ENCODE measurements at regions not wholly inside any gene's neighbourhood (a gene's known extent, or its start where the extent isn't known, plus 50 kb on each side); places are given as distances from the start of the nearest gene placed in this dataset.

GRCh38 chr13:99911965-99912566, 59.5 kb downstream of the ZIC5 start:
- H3K27me3 ChIP-seq (replicated peaks), result peaks cover 91% of the 10 kb centered on the region
- H3K9me3 ChIP-seq (replicated peaks), result peaks cover under 1% of the 10 kb centered on the region
- no peak overlapping the region for H3K27ac ChIP-seq
- no peak overlapping the region for H3K4me3 ChIP-seq
- no peaks in the 10 kb centered on the region for H3K36me3 ChIP-seq
- DNase-seq (ENCODE audit: low read depth in 1 of 2, low spot score in 2 of 2), result no peak
- no peaks in the 10 kb centered on the region for H3K4me1 ChIP-seq (replicated peaks)

- Histone ChIP-seq H3K36me3 (no peaks in the 10 kb centered on the region), H3K9me3 (replicated peaks) (peaks cover 4% of the 10 kb centered on the region), H3K27ac (no peak overlapping the region), H3K27me3 (replicated peaks) (peaks cover 94% of the 10 kb centered on the region), H3K4me1 (replicated peaks) (no peaks in the 10 kb centered on the region), H3K4me3 (no peak overlapping the region)
- DNase-seq (ENCODE audit: low read depth in 1 of 2, low spot score in 2 of 2), result peak in 1 of 2 experiments; percentile 63
Observed at GRCh38 chr13:99911069-99911964, 60.2 kb downstream of the ZIC5 start.

- H3K9me3 ChIP-seq (replicated peaks), result peaks cover 4% of the 10 kb centered on the region
- H3K36me3 ChIP-seq, result no peaks in the 10 kb centered on the region
- H3K4me3 ChIP-seq, result no peak overlapping the region
- no peak for DNase-seq (ENCODE audit: low read depth in 1 of 2, low spot score in 2 of 2)
- H3K27ac ChIP-seq, result no peak overlapping the region
- H3K27me3 ChIP-seq (replicated peaks), result peaks cover 93% of the 10 kb centered on the region
- H3K4me1 ChIP-seq (replicated peaks), result no peaks in the 10 kb centered on the region
Observed at GRCh38 chr13:99909836-99910619, 61.5 kb downstream of the ZIC5 start.

DNA sequence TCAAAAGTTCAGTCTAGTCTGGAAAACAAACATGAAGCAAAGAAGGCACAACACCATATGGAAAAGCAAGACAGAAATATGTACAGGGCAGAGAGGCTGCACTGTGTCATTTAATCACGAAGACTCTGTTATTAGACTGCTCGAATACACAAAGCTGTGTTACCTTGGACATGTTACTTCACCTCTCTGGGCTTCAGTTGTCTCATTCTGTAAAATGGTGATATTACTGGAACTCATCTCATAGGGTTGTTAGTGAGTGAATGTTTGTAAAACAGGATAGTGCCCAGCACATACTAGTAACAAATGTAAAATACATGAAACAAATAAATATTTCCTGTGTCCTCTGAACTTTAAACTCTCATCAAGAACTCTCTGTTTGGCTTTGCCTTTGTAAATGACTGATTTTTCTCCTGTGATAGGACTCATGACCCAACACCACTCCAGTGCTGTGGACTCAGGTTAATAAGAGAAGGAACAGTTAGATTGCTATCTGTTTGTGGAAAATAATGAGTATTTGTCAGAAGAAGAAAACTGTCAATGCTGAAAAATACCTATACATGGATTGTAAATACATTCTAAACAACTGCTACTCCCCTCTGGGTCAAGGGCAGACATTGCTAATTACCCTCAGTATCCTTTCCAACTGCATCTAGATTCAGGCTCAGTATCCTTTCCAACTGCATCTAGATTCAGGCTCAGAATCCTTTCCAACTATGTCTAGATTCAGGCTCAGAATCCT, 62.3 kb downstream of the ZIC5 start:
- Histone ChIP-seq H3K27me3 (replicated peaks) (peaks cover 93% of the 10 kb centered on the region), H3K27ac (no peak overlapping the region), H3K4me3 (no peak overlapping the region), H3K9me3 (replicated peaks) (peaks cover 4% of the 10 kb centered on the region), H3K36me3 (no peaks in the 10 kb centered on the region), H3K4me1 (replicated peaks) (no peaks in the 10 kb centered on the region)
- no peak for DNase-seq (ENCODE audit: low read depth in 1 of 2, low spot score in 2 of 2)

DNA sequence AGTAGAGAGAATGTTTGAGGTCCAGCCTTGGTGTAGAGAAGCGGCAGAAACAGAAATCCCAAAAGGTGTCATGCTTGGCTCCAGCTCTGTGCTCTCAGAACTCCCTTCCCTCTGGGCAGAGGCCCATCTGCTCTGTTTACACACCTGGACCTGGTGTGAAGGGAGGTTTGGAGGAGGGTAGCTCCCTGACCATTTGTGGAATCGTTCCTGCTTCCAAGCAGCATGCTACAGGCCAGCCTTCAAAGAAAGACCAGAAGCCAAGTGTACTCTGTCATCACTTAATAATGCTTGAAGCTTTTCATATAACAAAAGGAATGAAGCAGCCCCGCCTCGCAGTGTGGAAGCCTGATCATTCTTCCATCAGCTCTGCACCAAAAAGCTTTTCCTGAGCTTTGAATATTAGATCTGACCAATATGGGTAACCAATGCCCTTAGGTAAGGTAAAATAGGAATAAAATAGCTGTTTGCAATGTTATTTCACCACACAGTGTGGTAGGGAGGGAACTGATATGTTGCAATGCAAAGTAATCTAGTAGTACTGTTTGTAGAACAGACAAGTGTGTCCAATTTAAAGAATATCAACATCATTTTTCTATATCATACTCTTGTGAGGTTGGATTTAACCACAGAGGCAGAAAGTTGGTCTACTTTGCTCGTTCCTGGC, 63.3 kb downstream of the ZIC5 start:
- Histone ChIP-seq H3K27ac (no peak overlapping the region), H3K36me3 (no peaks in the 10 kb centered on the region), H3K4me3 (no peak overlapping the region), H3K27me3 (replicated peaks) (peaks cover 93% of the 10 kb centered on the region), H3K4me1 (replicated peaks) (no peaks in the 10 kb centered on the region), H3K9me3 (replicated peaks) (peaks cover 4% of the 10 kb centered on the region)
- no peak for DNase-seq (ENCODE audit: low read depth in 1 of 2, low spot score in 2 of 2)

- Histone ChIP-seq H3K27ac (no peak overlapping the region), H3K9me3 (replicated peaks) (peaks cover 4% of the 10 kb centered on the region), H3K36me3 (no peaks in the 10 kb centered on the region), H3K27me3 (replicated peaks) (peaks cover 93% of the 10 kb centered on the region), H3K4me1 (replicated peaks) (no peaks in the 10 kb centered on the region), H3K4me3 (no peak overlapping the region)
- no peak for DNase-seq (ENCODE audit: low read depth in 1 of 2, low spot score in 2 of 2)
Observed at GRCh38 chr13:99907627-99908026, 63.9 kb downstream of the ZIC5 start.

GRCh38 chr13:99907038-99907437, 64.5 kb downstream of the ZIC5 start:
- Histone ChIP-seq H3K27ac (no peak overlapping the region), H3K9me3 (replicated peaks) (peaks cover 4% of the 10 kb centered on the region), H3K4me1 (replicated peaks) (no peaks in the 10 kb centered on the region), H3K36me3 (no peaks in the 10 kb centered on the region), H3K27me3 (replicated peaks) (peaks cover 93% of the 10 kb centered on the region), H3K4me3 (no peak overlapping the region)
- DNase-seq (ENCODE audit: low read depth in 1 of 2, low spot score in 2 of 2), result no peak

- Histone ChIP-seq H3K27ac (no peak overlapping the region), H3K27me3 (replicated peaks) (peaks cover 91% of the 10 kb centered on the region), H3K9me3 (replicated peaks) (peaks cover 4% of the 10 kb centered on the region; the same call in 1 of the 2 replicates)
Observed at GRCh38 chr13:99905814-99906213, 65.8 kb downstream of the ZIC5 start.

DNA sequence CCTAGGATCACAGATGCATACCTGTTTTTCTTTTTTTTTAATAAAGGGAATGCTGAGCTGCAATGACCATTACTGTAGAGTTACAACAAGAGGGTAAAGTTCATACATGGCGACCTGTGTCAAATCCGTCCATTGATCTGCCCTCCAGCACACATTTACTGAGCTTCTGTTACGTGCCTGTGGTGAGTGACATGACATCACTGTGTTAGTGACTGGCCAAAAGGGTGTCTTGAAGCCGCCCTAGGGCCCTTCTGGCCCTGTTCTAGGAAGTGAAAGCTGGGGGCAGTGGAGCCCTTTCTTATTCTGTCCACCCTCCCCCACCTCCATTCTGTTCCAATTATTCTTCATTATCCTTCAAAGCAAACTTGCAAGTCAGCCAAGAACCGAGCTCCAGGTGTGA, 66.3 kb downstream of the ZIC5 start:
- Histone ChIP-seq H3K9me3 (replicated peaks) (peaks cover 4% of the 10 kb centered on the region; the same call in 1 of the 2 replicates), H3K27me3 (replicated peaks) (peaks cover 90% of the 10 kb centered on the region), H3K4me3 (no peak overlapping the region), H3K27ac (no peak overlapping the region), H3K4me1 (replicated peaks) (no peaks in the 10 kb centered on the region), H3K36me3 (no peaks in the 10 kb centered on the region)
- DNase-seq (ENCODE audit: low read depth in 1 of 2, low spot score in 2 of 2), result no peak

More at GRCh38 chr13:99905814-99906213, 65.8 kb downstream of the ZIC5 start:
- no peaks in the 10 kb centered on the region for H3K4me1 ChIP-seq (replicated peaks)
- no peak overlapping the region for H3K4me3 ChIP-seq
- no peak for DNase-seq (ENCODE audit: low read depth in 1 of 2, low spot score in 2 of 2)
- no peaks in the 10 kb centered on the region for H3K36me3 ChIP-seq

GRCh38 chr13:99903140-99903539, 68.4 kb downstream of the ZIC5 start:
- no peak overlapping the region for H3K27ac ChIP-seq

GRCh38 chr13:99902657-99903056, 68.9 kb downstream of the ZIC5 start:
- H3K4me3 ChIP-seq, result no peak overlapping the region
- no peaks in the 10 kb centered on the region for H3K36me3 ChIP-seq
- no peaks in the 10 kb centered on the region for H3K4me1 ChIP-seq (replicated peaks)
- DNase-seq (ENCODE audit: low read depth in 1 of 2, low spot score in 2 of 2), result no peak
- peaks cover 4% of the 10 kb centered on the region; the same call in 1 of the 2 replicates for H3K9me3 ChIP-seq (replicated peaks)
- H3K27me3 ChIP-seq (replicated peaks), result peaks cover 85% of the 10 kb centered on the region
- no peak overlapping the region for H3K27ac ChIP-seq

More at GRCh38 chr13:99903140-99903539, 68.4 kb downstream of the ZIC5 start:
- H3K36me3 ChIP-seq, result no peaks in the 10 kb centered on the region
- peaks cover 4% of the 10 kb centered on the region; the same call in 1 of the 2 replicates for H3K9me3 ChIP-seq (replicated peaks)
- H3K4me1 ChIP-seq (replicated peaks), result no peaks in the 10 kb centered on the region
- H3K4me3 ChIP-seq, result no peak overlapping the region
- DNase-seq (ENCODE audit: low read depth in 1 of 2, low spot score in 2 of 2), result no peak
- H3K27me3 ChIP-seq (replicated peaks), result peaks cover 85% of the 10 kb centered on the region

GRCh38 chr13:99900960-99901359, 70.6 kb downstream of the ZIC5 start:
- H3K4me1 ChIP-seq (replicated peaks), result no peaks in the 10 kb centered on the region
- no peaks in the 10 kb centered on the region for H3K36me3 ChIP-seq
- H3K27me3 ChIP-seq (replicated peaks), result peaks cover 83% of the 10 kb centered on the region

GRCh38 chr13:99898421-99898820, 73.1 kb downstream of the ZIC5 start:
- Histone ChIP-seq H3K9me3 (replicated peaks) (peaks cover 11% of the 10 kb centered on the region), H3K4me3 (no peak overlapping the region), H3K36me3 (no peaks in the 10 kb centered on the region), H3K27ac (no peak overlapping the region), H3K4me1 (replicated peaks) (peaks cover 4% of the 10 kb centered on the region; the same call in 1 of the 2 replicates), H3K27me3 (replicated peaks) (peaks cover 83% of the 10 kb centered on the region)
- DNase-seq (ENCODE audit: low read depth in 1 of 2, low spot score in 2 of 2), result peak in 1 of 2 experiments; percentile 70

More at GRCh38 chr13:99900960-99901359, 70.6 kb downstream of the ZIC5 start:
- peaks cover 5% of the 10 kb centered on the region; the same call in 1 of the 2 replicates for H3K9me3 ChIP-seq (replicated peaks)
- H3K4me3 ChIP-seq, result no peak overlapping the region
- DNase-seq (ENCODE audit: low read depth in 1 of 2, low spot score in 2 of 2), result no peak
- no peak overlapping the region for H3K27ac ChIP-seq

All from SJSA1 (cell line).